A549 (cell line): ENCODE measurements at regions not wholly inside any gene's neighbourhood (a gene's known extent, or its start where the extent isn't known, plus 50 kb on each side); places are given as distances from the start of the nearest gene placed in this dataset.

Source experiments
- ATAC-seq, 2 experiments: fragments of 200-7000 bp in 1 of 2; fragments of >200 bp in 1 of 2; cut with Nextera tagmentation in 1 of 2; cut with Tn5 transposase in 1 of 2; 3 replicates each; pipeline versions ENCODE4 v1.8.0 to v1.9.1; 2018 to 2020; ENCODE audit warnings: mild to moderate bottlenecking in 1 of 2, moderate library complexity in 1 of 2
- CTCF ChIA-PET: fragments of 300-600 bp; sonication (Branson Sonifier 250); formaldehyde crosslinking; extraction: SDS; loops from one replicate; lab custom pipeline; 2021; ENCODE audit warnings: antibody characterized with exemption, inconsistent platforms; lab: Yijun Ruan, JAX
- POLR2A ChIA-PET: fragments of 350-600 bp; formaldehyde crosslinking; extraction: SDS; loops from one replicate; lab custom pipeline; 2021; ENCODE audit warnings: antibody characterized with exemption, inconsistent platforms; lab: Yijun Ruan, JAX
- DNase-seq, 2 experiments: peaks; one replicate each; pipeline versions ENCODE4 v3.0.0 to v3.0.0-alpha.2; 2011 to 2016; ENCODE audit warnings: low read depth in 1 of 2, low spot score in 1 of 2
- FAIRE-seq: peaks from 2 replicates; lab custom pipeline; 2011; peaks lifted over from hg19 to GRCh38; lab: Jason Lieb, UNC
- H3K27ac ChIP-seq, 2 experiments: fragments of >200 bp; sonication (Bioruptor Twin); formaldehyde crosslinking; 3 replicates each; pipeline ENCODE4 v1.5.1; 2016 to 2017
- H3K4me1 ChIP-seq: fragments of >200 bp; sonication (Bioruptor Twin); formaldehyde crosslinking; 3 replicates; pipeline ENCODE4 v1.6.1; 2016
- H3K4me2 ChIP-seq: fragments of >200 bp; sonication (Bioruptor Twin); formaldehyde crosslinking; 3 replicates; pipeline ENCODE4 v1.6.1; 2016
- H3K4me3 ChIP-seq: fragments of >200 bp; sonication (Bioruptor Twin); formaldehyde crosslinking; 3 replicates; pipeline ENCODE4 v1.5.1; 2016
- H3K9me3 ChIP-seq: fragments of >200 bp; sonication (Bioruptor Twin); formaldehyde crosslinking; 3 replicates; pipeline ENCODE4 v1.6.1; 2016
- CBX2 ChIP-seq: fragments of 200-600 bp; sonication (generic); IDR thresholded peaks from 2 replicates; pipeline ENCODE4 v1.6.1; 2016; ENCODE audit warnings: low read depth, mild to moderate bottlenecking, borderline replicate concordance
- CBX8 ChIP-seq: fragments of 200-600 bp; sonication (generic); IDR thresholded peaks from 2 replicates; pipeline ENCODE4 v1.6.1; 2016
- CEBPB ChIP-seq, 2 experiments: fragments of >200 bp in 1 of 2; sonication (Bioruptor Twin) in 1 of 2; formaldehyde crosslinking in 1 of 2; IDR thresholded peaks; 2 replicates each; pipeline ENCODE4 v1.6.1; 2012 to 2016
- EHF ChIP-seq: fragments of 250-450 bp; sonication (Bioruptor Pico); IDR thresholded peaks from 2 replicates; pipeline ENCODE4 v1.5.0; 2020; ENCODE audit warnings: mild to moderate bottlenecking
- EHMT2 ChIP-seq: fragments of 200-600 bp; sonication (generic); IDR thresholded peaks from 2 replicates; pipeline ENCODE4 v1.6.1; 2016; ENCODE audit warnings: antibody characterized with exemption, low read depth, mild to moderate bottlenecking, moderate library complexity
- HDAC2 ChIP-seq: fragments of 200-600 bp; sonication (generic); IDR thresholded peaks from 2 replicates; pipeline ENCODE4 v1.6.1; 2016
- HES2 ChIP-seq: fragments of >200 bp; sonication (Bioruptor Twin); formaldehyde crosslinking; IDR thresholded peaks from 2 replicates; pipeline ENCODE4 v1.6.1; 2016
- HEYL ChIP-seq: fragments of 250-450 bp; sonication (Bioruptor Pico); IDR thresholded peaks from 2 replicates; pipeline ENCODE4 v1.8.0; 2021; ENCODE audit warnings: mild to moderate bottlenecking, moderate library complexity
- HOXB13 ChIP-seq: fragments of 250-450 bp; sonication (Bioruptor Pico); IDR thresholded peaks from 2 replicates; pipeline ENCODE4 v1.5.0; 2020; ENCODE audit warnings: low read depth, mild to moderate bottlenecking, moderate library complexity
- HOXB5 ChIP-seq: fragments of 250-450 bp; sonication (Bioruptor Pico); IDR thresholded peaks from 2 replicates; pipeline ENCODE4 v1.5.0; 2020; ENCODE audit warnings: mild to moderate bottlenecking, moderate library complexity
- JUN ChIP-seq, 2 experiments: fragments of >200 bp; sonication (Bioruptor Twin); formaldehyde crosslinking; IDR thresholded peaks; 2 replicates in 1 of 2; 3 replicates in 1 of 2; pipeline ENCODE4 v1.6.1; 2016 to 2017
- KDM1A ChIP-seq: fragments of 200-600 bp; sonication (generic); IDR thresholded peaks from 2 replicates; pipeline ENCODE4 v1.6.1; 2016; ENCODE audit warnings: low read depth, mild to moderate bottlenecking
- KDM5A ChIP-seq: fragments of 200-600 bp; sonication (generic); IDR thresholded peaks from 2 replicates; pipeline ENCODE4 v1.6.1; 2016; ENCODE audit warnings: antibody characterized with exemption, mild to moderate bottlenecking
- MYC ChIP-seq: IDR thresholded peaks from 2 replicates; pipeline ENCODE4 v1.6.1; 2012; ENCODE audit warnings: mild to moderate bottlenecking, inconsistent platforms, low read length, improper control_type of control experiment, borderline replicate concordance
- NFE2L2 ChIP-seq: fragments of 150-350 bp; conservative IDR thresholded peaks from 2 replicates; pipeline ENCODE4 v1.6.1; 2014; ENCODE audit warnings: low read length
- NR3C1 ChIP-seq: fragments of >200 bp; sonication (Bioruptor Twin); formaldehyde crosslinking; IDR thresholded peaks from 3 replicates; pipeline ENCODE4 v1.6.1; 2017
- POLR2A ChIP-seq: IDR thresholded peaks from 2 replicates; pipeline ENCODE4 v1.6.1; 2012; ENCODE audit warnings: mild to moderate bottlenecking, low read length
- RAD21 ChIP-seq, 2 experiments: fragments of >200 bp in 1 of 2; sonication (Bioruptor Twin) in 1 of 2; formaldehyde crosslinking in 1 of 2; IDR thresholded peaks in 1 of 2; conservative IDR thresholded peaks in 1 of 2; 2 replicates in 1 of 2; 3 replicates in 1 of 2; pipeline ENCODE4 v1.6.1; 2012 to 2018; ENCODE audit warnings: inconsistent platforms in 1 of 2
- RARB ChIP-seq: fragments of 250-450 bp; sonication (Bioruptor Pico); IDR thresholded peaks from 2 replicates; pipeline ENCODE4 v1.8.0; 2021; ENCODE audit warnings: mild to moderate bottlenecking, moderate library complexity
- SMC3 ChIP-seq: fragments of >200 bp; sonication (Bioruptor Twin); formaldehyde crosslinking; IDR thresholded peaks from 3 replicates; pipeline ENCODE4 v1.6.1; 2018; ENCODE audit warnings: inconsistent platforms
- SREBF2 ChIP-seq: fragments of 450-650 bp; IDR thresholded peaks from 2 replicates; pipeline ENCODE4 v1.6.1; 2014; ENCODE audit warnings: mild to moderate bottlenecking, moderate library complexity
- TFCP2L1 ChIP-seq: fragments of 250-450 bp; sonication (Bioruptor Pico); IDR thresholded peaks from 2 replicates; pipeline ENCODE4 v1.5.0; 2021; ENCODE audit warnings: mild to moderate bottlenecking
- ZFP36 ChIP-seq: fragments of 450-650 bp; IDR thresholded peaks from 2 replicates; pipeline ENCODE4 v1.6.1; 2014; ENCODE audit warnings: borderline replicate concordance; ENCODE audit not compliant: partially characterized antibody
- ZNF302 ChIP-seq: fragments of 250-450 bp; sonication (Bioruptor Pico); IDR thresholded peaks from 2 replicates; pipeline ENCODE4 v1.9.0; 2021; ENCODE audit warnings: inconsistent platforms, mild to moderate bottlenecking, moderate library complexity
- ZSCAN20 ChIP-seq: fragments of 250-450 bp; sonication (Bioruptor Pico); IDR thresholded peaks from 2 replicates; pipeline ENCODE4 v1.8.0; 2022; ENCODE audit warnings: mild to moderate bottlenecking, moderate library complexity
- WGBS: methylation state at CpG from one replicate; pipeline ENCODE4 v1.1.6; 2017; ENCODE audit errors: missing lambda C conversion rate; 5-methylcytosine and 5-hydroxymethylcytosine counted together

- H3K4me3 ChIP-seq = no peak overlapping the region
- no peak for FAIRE-seq
- 74% methylated on average over 25 of the region's 27 CpGs for WGBS
These were observed 70.5 kb upstream of the INSIG1 start for GRCh38 chr7:155227004-155227787.

GRCh38 chr7:155227788-155228458, 69.8 kb upstream of the INSIG1 start:
- no peak for TF ChIP-seq RAD21 (conservative IDR thresholded peaks at IDR 0.05 in 1 of 2, IDR thresholded peaks at IDR 0.05 in 1 of 2)
- TF ChIP-seq, all 56 proteins: peak for 0
- ChIA-PET POLR2A (interaction anchor here (3.1 kb wide), 1 partner anchor 70 kb away, joined by 16 read pairs; the partner anchor contains the start of gene INSIG1), CTCF (interaction anchor here (0.8 to 1.2 kb wide), 2 partner anchors 9 to 11 kb away, joined by 3 to 5 read pairs; no protein-coding TSS in a partner anchor)
- FAIRE-seq (no peak), ATAC-seq (no peak), DNase-seq (no peak)
- peaks cover 31% of the 10 kb centered on the region for H3K4me1 ChIP-seq
- no peak overlapping the region for H3K4me2 ChIP-seq
- no peak overlapping the region for H3K4me3 ChIP-seq
- H3K9me3 ChIP-seq = no peaks in the 10 kb centered on the region
- WGBS = 87% methylated on average over 15 of the region's 22 CpGs
- peak overlapping the region in 1 of 2 experiments; percentile 58; a peak in 2 of 6 replicates for H3K27ac ChIP-seq

More at GRCh38 chr7:155227004-155227787, 70.5 kb upstream of the INSIG1 start:
- Histone ChIP-seq H3K4me2 (no peak overlapping the region), H3K27ac (peak overlapping the region in 1 of 2 experiments; percentile 58; a peak in 1 of 6 replicates), H3K9me3 (no peaks in the 10 kb centered on the region), H3K4me1 (peaks cover 31% of the 10 kb centered on the region)
- DNase-seq (no peak), ATAC-seq (no peak)
- ChIA-PET CTCF (interaction anchor here (0.8 to 1.2 kb wide), 2 partner anchors 9 to 11 kb away, joined by 3 to 5 read pairs; no protein-coding TSS in a partner anchor), POLR2A (no interaction called here)
- TF ChIP-seq HOXB5 = no peak
- no peak for TF ChIP-seq HDAC2
- no peak for TF ChIP-seq NFE2L2
- TF ChIP-seq EHMT2 = no peak
- no peak for TF ChIP-seq SREBF2
- no peak for TF ChIP-seq TFCP2L1 (CRISPR knock-in tag)
- no peak for TF ChIP-seq MYC
- TF ChIP-seq HOXB13 (CRISPR knock-in tag) = no peak
- TF ChIP-seq EHF (CRISPR knock-in tag) = no peak

- H3K9me3 ChIP-seq = no peaks in the 10 kb centered on the region
- WGBS = 77% methylated on average over 8 of the region's 8 CpGs
- ATAC-seq (no peak), FAIRE-seq (no peak), DNase-seq (no peak)
- H3K27ac ChIP-seq = peak overlapping the region in 1 of 2 experiments; percentile 58; a peak in 2 of 6 replicates
- TF ChIP-seq SMC3 = no peak
- no peak for TF ChIP-seq ZNF302 (CRISPR knock-in tag)
- no peak for TF ChIP-seq KDM1A
- no peak for TF ChIP-seq JUN (IDR thresholded peaks at IDR 0.05)
- TF ChIP-seq RAD21 (conservative IDR thresholded peaks at IDR 0.05 in 1 of 2, IDR thresholded peaks at IDR 0.05 in 1 of 2) = no peak
- TF ChIP-seq HES2 = no peak
- no peak for TF ChIP-seq NR3C1
- no peak for TF ChIP-seq ZSCAN20 (CRISPR knock-in tag)
- TF ChIP-seq HEYL (CRISPR knock-in tag) = no peak
- no peak for TF ChIP-seq EHMT2
- no peak for TF ChIP-seq CBX8
- H3K4me3 ChIP-seq = no peak overlapping the region
- ChIA-PET POLR2A (interaction anchor here (3.1 kb wide), 1 partner anchor 70 kb away, joined by 16 read pairs; the partner anchor contains the start of gene INSIG1), CTCF (no interaction called here)
- peaks cover 32% of the 10 kb centered on the region for H3K4me1 ChIP-seq
- H3K4me2 ChIP-seq = no peak overlapping the region
These were observed 69.2 kb upstream of the INSIG1 start for GRCh38 chr7:155228459-155228845.

- TF ChIP-seq CEBPB (IDR thresholded peaks at IDR 0.05) (no peak), CBX2 (no peak), RARB (CRISPR knock-in tag) (no peak), KDM5A (no peak), HDAC2 (no peak), TFCP2L1 (CRISPR knock-in tag) (no peak), EHF (CRISPR knock-in tag) (no peak), ZFP36 (no peak), SMC3 (no peak), HOXB5 (no peak), POLR2A (no peak)
- TF ChIP-seq, all 56 proteins: peak for 0
- no peak for FAIRE-seq
- POLR2A ChIA-PET = interaction anchor here (3.1 kb wide), 1 partner anchor 69 kb away, joined by 16 read pairs; the partner anchor contains the start of gene INSIG1
These were observed 68.8 kb upstream of the INSIG1 start for GRCh38 chr7:155228894-155229293.

More at GRCh38 chr7:155228894-155229293, 68.8 kb upstream of the INSIG1 start:
- H3K4me1 ChIP-seq = peaks cover 34% of the 10 kb centered on the region
- no peaks in the 10 kb centered on the region for H3K9me3 ChIP-seq
- no peak overlapping the region for H3K4me2 ChIP-seq
- H3K4me3 ChIP-seq = no peak overlapping the region
- no peak for ATAC-seq
- CTCF ChIA-PET = no interaction called here
- WGBS = 96% methylated on average over 9 of the region's 9 CpGs
- peak overlapping the region in 1 of 2 experiments; percentile 58; a peak in 2 of 6 replicates for H3K27ac ChIP-seq
- DNase-seq = no peak
